Stimulated activated naive CD4-positive, alpha-beta T cell (primary cell): ENCODE measurements at regions not wholly inside any gene's neighbourhood (a gene's known extent, or its start where the extent isn't known, plus 50 kb on each side); places are given as distances from the start of the nearest gene placed in this dataset.
"Not testable (repeated sequence)": the region's sequence is repeated elsewhere in the genome, so short reads cannot be mapped to it uniquely, and the experiment has no call there.

Source experiments
- DNase-seq, 6 experiments: peaks; one replicate each; lab custom pipeline; 2025; lab: John Stamatoyannopoulos, UW

DNA sequence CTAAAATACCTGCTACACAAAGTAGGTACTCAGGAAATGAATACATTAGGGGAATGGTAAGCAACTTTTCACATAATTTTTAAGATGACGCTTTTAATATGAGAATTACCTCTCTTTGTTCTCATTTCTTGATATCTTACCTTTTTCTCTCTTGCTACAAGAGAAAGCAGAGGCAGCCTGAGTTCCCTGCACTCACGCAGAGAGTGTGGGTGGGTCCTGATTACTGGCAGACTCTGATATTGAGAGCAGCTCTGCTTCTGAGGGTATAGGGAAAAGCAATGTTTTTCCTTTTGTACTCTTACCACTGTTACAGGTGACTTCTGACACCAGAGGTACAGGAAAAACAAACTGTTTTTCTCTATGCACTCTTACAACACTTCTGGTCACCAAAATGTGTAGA lies 420.2 kb upstream of the TMTC1 start:
- DNase-seq, result no peak

DNA sequence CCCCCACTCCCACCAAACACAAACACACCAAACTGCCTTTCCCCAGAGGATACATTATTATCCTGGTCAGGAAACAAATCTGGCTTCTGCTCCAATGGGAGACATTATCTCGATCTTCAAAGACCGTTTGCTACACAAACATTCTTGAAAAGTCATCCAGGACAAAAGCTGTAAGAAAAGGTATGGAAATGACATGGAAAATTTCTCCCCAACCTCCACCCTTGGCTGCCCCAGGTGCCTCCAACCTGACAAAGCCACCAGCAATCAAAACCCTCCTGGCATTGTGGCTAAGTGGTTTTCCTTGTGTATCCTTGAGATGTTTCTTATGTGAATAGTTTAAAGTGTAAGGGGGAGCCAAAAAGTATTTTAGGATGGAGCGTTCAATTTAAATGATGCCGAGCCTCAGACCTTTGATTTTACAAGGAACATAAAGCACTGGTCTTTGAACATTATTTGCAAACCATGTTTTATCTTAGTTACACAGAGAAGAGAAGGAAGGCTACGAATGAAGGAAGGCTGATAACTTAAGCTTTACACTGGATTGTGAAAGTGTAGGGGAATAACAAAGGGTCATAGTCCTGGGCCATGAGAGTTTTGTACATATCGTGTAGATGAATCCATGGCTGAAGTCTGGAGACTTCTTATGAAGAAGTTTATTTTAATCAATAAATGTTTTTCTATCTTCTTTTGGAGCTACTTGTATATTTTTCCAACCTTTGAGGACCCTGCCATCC lies 418.9 kb upstream of the TMTC1 start:
- DNase-seq, result no peak

DNA sequence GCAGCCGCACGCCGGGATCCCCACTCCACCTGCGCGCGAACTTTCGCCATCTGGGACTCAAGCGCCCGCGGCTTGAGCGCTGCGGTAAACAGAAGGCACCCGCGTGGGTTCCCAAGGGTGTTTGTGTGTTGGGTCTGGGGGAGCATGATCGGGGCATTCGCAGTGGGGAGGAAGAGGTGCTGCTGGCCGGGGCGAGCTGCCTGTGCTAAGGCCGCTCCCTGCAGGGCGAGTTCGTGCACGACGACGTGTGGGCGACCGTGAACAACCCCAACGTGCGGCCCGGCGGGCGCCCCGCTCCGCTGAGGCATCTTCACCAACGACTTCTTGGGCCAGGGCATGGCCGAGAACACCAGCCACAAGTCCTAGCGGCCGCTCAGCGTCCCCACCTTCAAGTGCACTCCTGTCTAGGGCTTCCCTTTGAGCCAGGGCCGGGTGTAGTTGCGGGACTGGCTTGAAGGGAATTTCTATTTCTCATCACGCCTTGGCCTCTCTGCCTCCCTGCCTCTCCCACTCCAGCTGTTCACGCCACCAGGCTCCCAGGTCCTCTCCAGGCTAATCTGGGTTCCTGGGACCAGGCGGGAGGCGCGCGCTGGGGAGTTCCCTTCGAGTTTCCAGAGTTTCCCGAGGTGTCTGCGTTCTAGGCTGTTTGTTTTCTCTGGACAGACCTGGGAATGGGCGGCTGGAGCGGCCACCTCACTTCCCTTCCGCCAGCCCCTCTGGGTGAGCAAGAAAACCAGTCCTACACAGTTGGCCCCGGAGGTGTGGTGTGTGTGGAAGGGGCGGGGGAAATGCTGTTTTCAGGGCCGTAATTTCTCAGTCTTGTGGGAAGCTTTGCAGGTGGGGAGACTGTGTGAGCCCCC lies 417.8 kb upstream of the TMTC1 start:
- no peak for DNase-seq

DNA sequence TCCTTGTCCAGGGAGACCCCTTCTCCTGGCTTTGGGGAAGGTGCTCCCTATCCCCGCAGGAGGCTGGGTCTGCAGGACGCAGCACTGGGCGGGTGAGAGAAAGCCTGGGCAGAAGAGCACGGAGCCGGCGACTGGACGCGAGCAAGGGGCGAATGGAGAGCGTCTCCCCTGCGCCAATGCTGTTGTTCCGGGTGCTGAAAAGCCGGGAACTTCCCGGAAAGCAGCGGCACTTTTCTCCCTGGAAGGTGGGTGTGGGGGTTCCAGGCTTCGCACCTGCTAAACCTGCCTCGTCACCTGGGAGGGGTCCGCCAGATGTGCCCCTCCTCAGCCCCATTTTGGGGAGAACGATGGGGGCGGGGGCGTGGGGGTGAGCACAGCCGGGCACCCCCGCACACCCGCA lies 417.1 kb upstream of the TMTC1 start:
- DNase-seq, result no peak

DNA sequence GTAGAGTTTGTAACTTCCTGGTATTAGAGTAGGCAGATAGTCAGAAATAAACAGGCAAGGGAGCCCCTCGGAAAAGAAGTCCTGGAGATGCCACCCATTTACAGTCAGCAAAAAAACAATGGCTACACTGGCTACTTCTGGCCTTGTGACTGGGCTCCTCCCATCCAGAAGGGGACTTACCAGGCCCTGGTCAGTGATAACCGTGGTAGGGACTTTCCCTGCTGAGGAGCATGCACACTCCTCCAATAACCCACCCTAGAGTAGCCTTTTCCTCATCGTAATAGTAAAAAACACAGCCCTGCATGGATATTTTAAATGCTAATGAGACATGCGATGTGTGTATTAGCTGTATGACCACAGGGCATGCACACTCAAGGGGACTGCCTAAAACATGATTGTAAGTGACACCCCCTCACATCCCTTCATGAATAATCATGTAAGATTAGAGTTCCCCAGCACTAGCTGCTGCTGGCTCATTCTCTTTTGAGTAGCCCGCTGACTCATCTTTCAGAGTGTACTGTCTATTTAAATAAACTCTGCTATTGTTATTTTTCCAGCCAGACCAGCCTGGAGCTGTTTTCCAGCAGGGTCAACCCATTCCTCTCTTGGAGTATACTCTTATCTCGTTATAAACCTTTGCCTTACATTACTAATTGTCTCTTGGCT lies 413.8 kb upstream of the TMTC1 start:
- DNase-seq, result no peak

DNA sequence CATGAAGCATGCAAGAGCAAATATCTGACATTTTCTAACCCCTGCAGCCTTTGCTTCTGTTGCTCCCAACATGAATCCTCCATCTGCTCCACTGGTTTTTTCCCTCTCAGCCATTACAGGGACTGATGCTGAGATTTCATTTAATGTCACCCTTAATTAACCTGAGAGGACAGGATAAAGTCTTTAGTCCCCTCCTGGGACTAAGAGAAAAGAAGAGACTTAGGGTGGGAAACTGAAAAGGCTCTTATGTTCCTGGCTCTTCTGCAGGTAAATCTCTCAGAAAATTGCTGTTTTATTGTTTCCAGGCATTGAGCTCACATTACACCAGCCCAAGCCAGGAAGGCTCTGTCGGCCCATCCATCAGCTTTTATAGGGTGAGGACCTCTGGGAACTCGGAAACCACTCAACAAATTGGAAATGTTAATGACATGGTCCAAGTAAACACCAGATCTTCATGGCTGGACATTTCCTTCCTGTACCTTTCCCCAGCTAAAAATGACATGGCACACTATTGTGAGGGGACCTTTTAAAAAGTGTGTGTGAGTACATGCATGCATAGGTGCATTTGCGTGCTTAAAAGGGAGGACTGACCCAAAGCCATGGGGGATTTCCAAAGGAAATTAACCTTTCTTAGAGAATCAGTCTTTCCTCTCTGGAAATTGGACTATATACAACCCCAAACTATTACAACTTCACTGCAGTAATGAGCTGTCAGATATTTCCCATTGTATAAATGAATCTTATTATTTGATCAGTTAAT lies 408.1 kb upstream of the TMTC1 start:
- DNase-seq, result no peak

DNA sequence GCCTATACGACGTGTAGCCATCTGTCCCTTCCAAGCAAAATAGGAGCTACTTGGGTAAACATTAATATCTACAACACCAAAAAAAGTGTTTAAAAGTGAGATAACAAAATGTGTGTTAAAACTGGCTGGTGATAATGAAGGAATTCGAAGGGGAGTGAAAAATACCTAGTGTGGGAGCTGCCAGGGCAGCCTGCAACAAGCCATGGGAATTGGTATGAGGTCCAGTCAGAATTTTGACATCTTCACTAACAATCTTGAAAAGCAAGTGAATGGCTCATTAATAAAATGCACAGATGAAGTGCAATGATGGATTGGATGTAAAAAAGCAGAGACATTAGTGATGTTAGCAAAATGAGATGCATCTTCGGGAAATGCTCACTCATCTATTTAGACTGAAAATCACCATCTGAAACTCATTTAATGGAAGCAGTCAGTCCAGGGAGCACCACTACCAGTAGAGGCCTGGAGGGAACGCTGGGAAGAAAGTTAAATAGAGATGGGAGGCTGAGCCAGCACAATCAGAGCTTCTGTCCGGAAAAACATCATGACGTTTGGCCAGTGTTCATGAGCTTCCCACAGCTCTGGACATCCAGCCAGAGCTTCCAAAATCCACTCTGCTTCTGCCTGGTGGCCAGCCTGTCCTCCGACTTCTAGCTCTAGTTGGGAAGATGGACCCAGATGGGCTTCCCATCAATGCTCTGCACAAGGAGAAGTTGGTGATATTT lies 405.0 kb upstream of the TMTC1 start:
- no peak for DNase-seq

DNA sequence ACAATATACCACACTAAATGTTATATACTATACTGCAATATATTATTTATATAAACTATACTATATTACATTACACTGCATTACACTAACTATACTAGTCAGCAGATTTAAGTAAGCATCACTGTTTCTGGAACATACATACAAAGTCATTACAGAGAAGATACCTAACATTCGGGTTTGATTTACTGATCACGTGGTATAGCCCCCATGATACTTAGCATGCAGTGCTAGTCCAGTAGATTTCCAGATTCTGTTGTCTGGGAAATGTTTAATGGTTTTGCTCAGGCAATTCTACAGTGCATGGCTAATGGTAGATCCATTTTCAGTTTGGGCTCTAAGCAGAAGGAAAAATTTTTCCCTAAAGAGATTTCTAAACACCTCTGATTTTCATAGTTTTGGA lies 403.7 kb upstream of the TMTC1 start:
- DNase-seq, result no peak

DNA sequence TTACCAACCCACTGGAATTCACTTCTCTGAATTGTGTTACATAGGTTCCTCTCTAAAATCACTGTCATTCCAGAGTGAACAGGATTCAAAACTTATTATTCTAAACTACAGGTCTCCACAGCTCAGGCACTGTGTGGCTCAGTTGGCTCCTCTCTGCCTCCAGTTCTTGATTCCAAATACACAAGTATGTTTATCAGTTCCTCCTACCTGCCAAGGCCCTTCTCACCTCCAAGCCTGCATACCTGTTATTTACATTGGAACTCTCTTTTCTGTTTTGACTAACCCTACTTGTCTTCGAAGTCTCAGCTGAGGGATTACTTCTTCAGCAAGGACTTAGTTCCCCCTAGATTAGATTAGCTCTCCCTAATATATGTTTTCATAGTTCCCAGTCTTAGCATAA lies 397.6 kb upstream of the TMTC1 start:
- no peak for DNase-seq

DNA sequence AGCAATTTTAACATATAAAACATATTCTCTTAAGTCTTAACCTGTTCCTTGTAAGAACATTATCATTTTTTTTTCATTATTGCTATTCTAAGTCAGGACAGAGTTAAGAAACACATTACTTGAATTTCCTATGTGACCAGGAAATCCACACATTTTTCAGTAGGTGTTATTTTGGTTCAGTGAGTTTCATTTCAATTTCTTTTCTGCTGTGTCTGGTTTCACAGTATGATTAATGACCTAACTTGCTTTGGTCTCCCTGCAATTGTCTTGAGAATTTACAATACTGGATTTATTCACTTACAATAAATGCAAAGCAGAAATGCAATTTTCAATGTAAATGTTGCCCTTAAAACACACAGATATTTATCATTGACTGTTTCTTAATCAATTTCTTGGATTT lies 396.9 kb upstream of the TMTC1 start:
- no peak for DNase-seq

DNA sequence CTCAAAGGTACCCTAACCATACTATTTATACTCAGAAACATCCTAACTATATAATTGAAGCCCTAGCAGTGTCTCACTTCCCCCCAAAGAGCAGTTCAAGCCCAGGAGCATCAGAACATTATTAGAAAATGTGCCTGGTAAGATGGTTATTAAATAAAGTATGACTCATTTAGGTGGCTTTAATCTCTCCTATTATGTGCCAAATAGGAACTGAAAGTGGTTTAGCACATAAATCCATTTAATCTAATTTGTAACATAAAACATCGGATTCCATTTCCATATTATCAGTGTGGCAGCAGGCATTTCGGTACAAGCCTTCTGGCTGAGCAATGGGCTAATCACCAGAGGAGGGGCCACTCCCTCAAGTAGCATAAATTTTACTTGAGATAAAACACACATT lies 395.2 kb upstream of the TMTC1 start:
- DNase-seq, result no peak

DNA sequence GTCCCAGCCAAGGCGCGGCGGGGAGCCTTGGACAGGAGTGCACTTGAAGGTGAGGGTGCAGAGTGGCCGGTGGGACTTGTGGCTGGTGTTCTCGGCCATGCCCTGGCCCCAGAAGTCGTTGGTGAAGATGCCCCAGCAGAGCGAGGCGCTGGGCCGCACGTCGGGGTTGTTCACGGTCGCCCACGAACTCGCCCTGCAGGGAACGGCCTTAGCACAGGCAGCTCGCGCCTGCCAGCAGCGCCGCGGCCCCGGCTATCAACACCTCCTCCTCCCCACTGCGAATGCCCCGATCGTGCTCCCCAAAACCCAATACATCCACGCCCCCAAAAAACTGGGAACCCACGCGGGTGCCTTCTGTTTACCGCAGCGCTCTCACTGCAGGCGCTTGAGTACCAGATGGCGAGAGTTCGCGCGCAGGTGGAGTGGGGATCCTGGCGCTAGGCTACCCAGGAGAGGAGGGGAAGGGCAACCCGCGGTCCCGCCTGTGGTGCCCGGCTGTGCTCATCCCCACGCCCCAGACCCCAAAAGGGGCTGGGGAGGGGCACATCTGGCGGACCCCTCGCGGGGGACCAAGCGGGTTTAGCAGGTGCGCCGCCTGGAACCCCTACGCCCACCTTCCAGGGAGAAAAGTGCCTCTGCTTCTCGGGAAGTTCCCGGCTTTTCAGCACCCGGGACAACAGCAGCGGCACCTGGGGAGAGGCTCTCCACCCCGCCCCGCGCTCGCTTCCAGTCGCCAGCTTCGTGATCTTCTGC lies 386.3 kb upstream of the TMTC1 start:
- no peak for DNase-seq

DNA sequence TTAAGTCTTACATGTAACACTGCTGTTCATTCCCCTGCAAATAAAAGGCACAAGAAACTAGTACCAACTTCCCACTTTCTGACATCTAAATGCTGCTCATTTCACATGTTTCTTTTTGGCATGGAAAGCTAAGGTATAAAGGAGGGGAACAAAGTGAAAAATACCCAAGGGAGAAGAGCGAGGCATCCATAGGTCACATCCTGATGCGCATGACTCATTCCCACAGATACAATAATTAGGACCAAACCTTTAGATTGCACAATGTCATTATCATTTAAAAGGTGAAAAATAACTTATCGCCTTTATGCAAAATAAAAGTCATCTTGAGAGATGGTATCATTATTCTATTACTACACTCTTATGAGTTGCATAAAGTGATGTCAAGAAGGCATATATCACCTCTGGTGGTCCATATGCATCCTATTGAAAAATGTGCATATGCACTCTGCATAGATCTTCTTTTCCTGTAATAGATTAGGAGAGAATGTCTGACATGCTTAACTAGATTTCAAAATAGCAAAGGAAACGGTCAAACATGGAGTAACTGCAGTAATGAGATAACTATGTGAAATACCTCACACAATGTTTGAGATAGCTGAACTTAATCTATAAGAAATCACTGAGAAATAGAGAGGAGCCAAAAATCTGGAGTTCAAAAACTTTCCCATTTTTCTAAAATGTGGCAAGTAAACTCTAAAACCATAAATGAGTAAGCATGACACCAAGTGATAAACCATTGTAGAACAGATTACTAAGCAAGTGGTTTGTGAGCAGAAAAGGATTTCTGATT lies 382.5 kb upstream of the TMTC1 start:
- no peak for DNase-seq

DNA sequence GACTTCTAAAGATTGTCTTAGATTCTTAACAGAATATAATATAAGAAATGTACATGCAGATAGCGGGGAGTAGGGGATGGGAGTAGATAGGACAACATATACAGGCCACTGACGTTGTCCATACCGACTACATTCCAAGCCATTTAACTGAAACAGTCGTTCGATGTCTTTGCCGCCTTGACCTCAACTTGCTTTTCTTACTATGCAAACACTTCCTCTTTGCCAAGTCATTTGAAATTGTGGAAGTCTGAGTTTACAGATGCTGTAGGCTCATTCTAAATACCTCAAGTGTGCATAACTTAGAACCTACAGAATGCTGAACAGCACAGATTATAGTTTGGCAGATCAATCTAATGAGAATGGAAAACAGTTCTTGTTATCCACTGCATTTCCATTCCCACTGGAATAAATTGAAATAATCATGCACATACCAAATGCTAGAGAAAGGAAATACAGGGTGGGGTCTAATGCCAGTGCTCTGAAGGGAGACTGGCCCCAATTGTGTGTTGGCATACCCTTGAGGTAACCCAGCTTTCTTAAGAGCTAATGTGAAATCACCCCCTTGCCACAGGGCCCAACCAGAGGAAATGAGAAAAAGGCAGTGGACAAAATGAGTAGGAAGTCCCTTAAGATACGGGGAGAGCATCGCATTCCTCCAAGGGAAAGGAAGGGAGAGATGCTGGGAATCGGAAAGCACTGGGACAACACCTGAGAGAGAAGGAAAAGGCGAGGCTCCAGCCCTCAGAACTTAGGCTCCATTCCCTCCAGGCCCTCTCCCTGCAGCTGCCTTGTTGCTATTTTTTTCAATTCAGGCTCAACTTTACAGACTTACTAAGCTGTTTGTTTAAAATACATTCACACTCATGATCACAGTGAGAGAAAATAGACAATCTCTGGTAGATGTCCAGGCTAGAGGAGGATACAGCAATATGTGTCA lies 380.9 kb upstream of the TMTC1 start:
- DNase-seq, result no peak

DNA sequence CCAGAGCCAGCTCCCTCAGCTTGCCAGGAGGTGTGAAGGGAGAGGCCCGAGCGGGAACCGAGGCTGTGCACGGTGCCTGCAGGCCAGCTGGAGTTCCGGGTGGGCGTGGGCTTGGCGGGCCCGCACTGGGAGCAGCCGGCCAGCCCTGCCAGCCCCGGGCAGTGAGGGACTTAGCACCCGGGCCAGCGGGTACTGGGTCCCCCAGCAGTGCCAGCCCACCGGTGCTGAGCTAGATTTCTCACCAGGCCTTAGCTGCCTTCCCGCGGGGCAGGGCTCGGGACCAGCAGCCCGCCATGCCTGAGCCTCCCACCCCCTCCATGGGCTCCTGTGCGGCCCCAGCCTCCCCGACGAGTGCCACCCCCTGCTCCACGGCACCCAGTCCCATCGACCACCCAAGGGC lies 373.1 kb upstream of the TMTC1 start:
- DNase-seq, result not testable (repeated sequence)

DNA sequence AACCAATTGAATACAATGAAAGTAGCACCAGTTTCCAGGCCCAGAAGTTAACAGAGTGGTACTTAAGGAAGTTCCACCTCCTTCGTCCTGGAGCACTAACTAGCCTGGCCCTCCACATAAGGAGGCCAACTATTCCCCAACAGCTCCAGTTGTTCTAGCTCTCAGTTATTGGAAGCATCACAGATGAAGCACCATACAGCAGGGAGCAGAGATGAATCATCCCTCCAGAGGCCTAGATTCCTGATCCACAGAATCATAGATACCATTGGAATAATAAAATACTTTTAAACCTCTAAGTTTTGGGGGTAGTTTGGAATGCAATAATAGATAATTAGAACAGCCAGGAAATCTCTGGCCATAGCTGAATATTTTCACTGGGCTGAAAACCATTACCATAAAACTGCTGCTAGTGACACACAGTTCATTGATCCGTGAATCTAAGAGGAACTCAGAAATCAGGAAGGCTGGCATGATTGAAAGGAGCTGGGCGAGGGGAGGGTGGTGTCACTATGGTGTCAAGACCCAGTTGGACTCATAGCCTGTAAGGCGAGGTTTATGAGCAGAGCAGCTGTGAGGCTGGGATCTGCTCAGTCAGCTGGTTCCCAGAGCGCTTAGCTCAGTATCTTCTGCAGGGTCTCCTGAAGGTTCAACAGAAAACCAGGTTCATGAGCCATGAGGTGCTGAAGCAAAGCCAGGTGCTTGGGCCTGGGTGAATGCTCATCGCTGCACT lies 371.4 kb upstream of the TMTC1 start:
- no peak for DNase-seq

DNA sequence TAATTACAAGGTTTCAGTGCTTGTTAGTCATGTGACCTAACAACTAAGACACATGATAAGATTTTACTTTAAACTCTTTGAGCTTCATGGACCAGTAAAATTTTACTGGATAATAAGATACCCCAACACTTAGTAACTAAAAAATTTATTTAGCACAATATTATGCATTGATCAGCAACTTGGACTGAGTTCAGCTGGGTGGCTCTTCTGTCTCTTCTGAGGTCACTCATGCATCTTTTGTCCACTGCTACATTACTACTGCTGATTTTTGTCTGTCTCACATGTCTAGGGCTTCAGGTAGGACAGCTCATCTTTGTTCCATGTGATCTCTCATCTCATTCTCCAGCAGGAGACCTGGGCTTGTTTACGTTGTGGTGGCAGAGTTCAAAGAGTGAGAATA lies 370.2 kb upstream of the TMTC1 start:
- no peak for DNase-seq

DNA sequence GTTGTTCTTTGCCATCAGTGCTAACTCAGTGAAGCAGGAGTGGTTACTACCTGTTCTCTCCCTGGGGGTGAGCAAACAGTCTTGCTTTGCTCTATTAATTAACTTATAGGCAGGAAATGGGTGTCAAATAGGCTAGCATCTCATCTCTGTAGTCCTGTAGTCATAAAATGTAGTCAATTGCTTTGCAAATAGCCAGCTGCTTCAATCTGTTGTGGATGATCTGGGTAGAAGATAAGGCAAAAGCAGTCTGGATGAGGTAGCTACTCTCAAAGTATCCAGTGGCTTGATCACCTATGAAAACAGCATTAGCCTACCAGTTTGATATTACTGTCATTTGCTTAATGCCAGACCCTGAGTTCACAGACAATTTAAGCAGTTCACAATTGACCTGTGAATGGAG lies 369.0 kb upstream of the TMTC1 start:
- no peak for DNase-seq
